HepG2 (cell line): ENCODE measurements at regions not wholly inside any gene's neighbourhood (a gene's known extent, or its start where the extent isn't known, plus 50 kb on each side); places are given as distances from the start of the nearest gene placed in this dataset.

ENCODE experiments used
- BRD4 ChIP-seq: sonication (generic); formaldehyde crosslinking; IDR thresholded peaks from 2 replicates; pipeline ENCODE4 v1.4.0; 2020; ENCODE audit warnings: missing genetic modification reagents
- FOXK1 ChIP-seq: sonication (generic); formaldehyde crosslinking; IDR thresholded peaks from 2 replicates; pipeline ENCODE4 v1.4.0; 2020; ENCODE audit warnings: low read depth, missing genetic modification reagents, borderline replicate concordance
- GATAD1 ChIP-seq: IDR thresholded peaks from 2 replicates; pipeline ENCODE4 v1.6.1; 2016; ENCODE audit warnings: missing genetic modification reagents, missing compliant biosample characterization
- MAFK ChIP-seq, 2 experiments: IDR thresholded peaks in 1 of 2; conservative IDR thresholded peaks in 1 of 2; 2 replicates each; pipeline ENCODE4 v1.6.1; 2011; ENCODE audit warnings: improper control_type of control experiment in 2 of 2, low read length in 2 of 2
- MBD4 ChIP-seq: IDR thresholded peaks from 2 replicates; pipeline ENCODE4 v1.6.1; 2012; ENCODE audit warnings: low read length, inconsistent platforms, borderline replicate concordance
- MIER3 ChIP-seq: IDR thresholded peaks from 2 replicates; pipeline ENCODE4 v1.6.1; 2016; ENCODE audit warnings: missing compliant biosample characterization, borderline replicate concordance
- NFAT5 ChIP-seq: sonication (generic); formaldehyde crosslinking; IDR thresholded peaks from 2 replicates; pipeline ENCODE4 v1.4.0; 2020; ENCODE audit warnings: missing genetic modification reagents
- NFYC ChIP-seq: IDR thresholded peaks from 2 replicates; pipeline ENCODE4 v1.6.1; 2016; ENCODE audit warnings: missing genetic modification reagents, missing compliant biosample characterization
- TMF1 ChIP-seq: sonication (generic); formaldehyde crosslinking; IDR thresholded peaks from 2 replicates; pipeline ENCODE4 v1.8.1; 2022; ENCODE audit warnings: low read depth, missing genetic modification reagents
- ZBTB20 ChIP-seq: sonication (generic); formaldehyde crosslinking; IDR thresholded peaks from 2 replicates; pipeline ENCODE4 v1.8.1; 2023; ENCODE audit warnings: missing genetic modification reagents, low read depth, mild to moderate bottlenecking, borderline replicate concordance
- ZGPAT ChIP-seq: IDR thresholded peaks from 2 replicates; pipeline ENCODE4 v1.6.1; 2016; ENCODE audit warnings: mild to moderate bottlenecking
- ZNF274 ChIP-seq: sonication (generic); formaldehyde crosslinking; IDR thresholded peaks from 2 replicates; pipeline ENCODE4 v1.5.1; 2020; ENCODE audit warnings: mild to moderate bottlenecking, missing genetic modification reagents
- ZNF615 ChIP-seq: sonication (generic); formaldehyde crosslinking; IDR thresholded peaks from 2 replicates; pipeline ENCODE4 v1.5.0; 2020; ENCODE audit warnings: mild to moderate bottlenecking, missing genetic modification reagents, borderline replicate concordance
- ZSCAN30 ChIP-seq: sonication (generic); formaldehyde crosslinking; IDR thresholded peaks from 2 replicates; pipeline ENCODE4 v1.5.0; 2020; ENCODE audit warnings: mild to moderate bottlenecking, missing genetic modification reagents
- TF ChIP-seq, protein P1 (sequence below): sonication (generic); formaldehyde crosslinking; IDR thresholded peaks from 2 replicates; pipeline ENCODE4 v1.4.0; 2020; ENCODE audit warnings: mild to moderate bottlenecking, missing genetic modification reagents
- TF ChIP-seq, protein P2 (sequence below), 2 experiments: sonication (generic) in 1 of 2; formaldehyde crosslinking in 1 of 2; IDR thresholded peaks; 2 replicates each; pipeline versions ENCODE4 v1.4.0 to v1.6.1; 2018 to 2020; ENCODE audit warnings: missing genetic modification reagents in 2 of 2, borderline replicate concordance in 1 of 2, low read depth in 1 of 2, mild to moderate bottlenecking in 1 of 2, missing biosample characterization in 1 of 2

DNA sequence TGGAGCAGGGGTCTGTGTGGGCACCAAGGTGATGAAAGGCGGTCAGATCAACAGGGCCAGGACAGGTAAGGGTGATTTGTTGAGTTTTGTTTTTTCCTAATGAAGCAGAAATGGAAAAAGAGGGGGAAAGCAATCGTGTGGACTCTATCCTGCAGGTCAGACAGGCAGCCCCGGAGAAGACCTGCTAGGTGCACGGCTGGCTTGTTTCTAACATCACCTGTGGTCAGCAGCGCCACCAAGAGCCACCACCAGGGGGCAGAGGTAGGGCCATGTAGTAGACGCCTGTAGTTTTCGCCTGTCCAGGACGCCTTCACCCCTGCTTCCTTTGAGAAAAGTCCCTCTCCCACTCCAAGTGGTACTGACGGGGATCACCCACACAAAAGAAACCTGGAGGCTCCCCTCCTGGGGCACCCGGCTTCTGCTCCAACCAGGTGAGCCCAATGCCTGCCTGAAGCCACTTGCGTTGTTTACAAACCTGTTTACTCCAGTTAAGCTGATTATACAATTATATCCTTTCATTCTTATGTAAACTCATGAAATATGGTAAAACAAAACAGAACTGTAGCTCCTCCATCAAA lies 54.2 kb upstream of the SEC14L1 start (continued):
- TF ChIP-seq ZGPAT (CRISPR knock-in tag) = peak; percentile 53; the same call in 1 of the 2 replicates
- TF ChIP-seq BRD4 (CRISPR knock-in tag) = no peak
- TF ChIP-seq, protein P1, sequence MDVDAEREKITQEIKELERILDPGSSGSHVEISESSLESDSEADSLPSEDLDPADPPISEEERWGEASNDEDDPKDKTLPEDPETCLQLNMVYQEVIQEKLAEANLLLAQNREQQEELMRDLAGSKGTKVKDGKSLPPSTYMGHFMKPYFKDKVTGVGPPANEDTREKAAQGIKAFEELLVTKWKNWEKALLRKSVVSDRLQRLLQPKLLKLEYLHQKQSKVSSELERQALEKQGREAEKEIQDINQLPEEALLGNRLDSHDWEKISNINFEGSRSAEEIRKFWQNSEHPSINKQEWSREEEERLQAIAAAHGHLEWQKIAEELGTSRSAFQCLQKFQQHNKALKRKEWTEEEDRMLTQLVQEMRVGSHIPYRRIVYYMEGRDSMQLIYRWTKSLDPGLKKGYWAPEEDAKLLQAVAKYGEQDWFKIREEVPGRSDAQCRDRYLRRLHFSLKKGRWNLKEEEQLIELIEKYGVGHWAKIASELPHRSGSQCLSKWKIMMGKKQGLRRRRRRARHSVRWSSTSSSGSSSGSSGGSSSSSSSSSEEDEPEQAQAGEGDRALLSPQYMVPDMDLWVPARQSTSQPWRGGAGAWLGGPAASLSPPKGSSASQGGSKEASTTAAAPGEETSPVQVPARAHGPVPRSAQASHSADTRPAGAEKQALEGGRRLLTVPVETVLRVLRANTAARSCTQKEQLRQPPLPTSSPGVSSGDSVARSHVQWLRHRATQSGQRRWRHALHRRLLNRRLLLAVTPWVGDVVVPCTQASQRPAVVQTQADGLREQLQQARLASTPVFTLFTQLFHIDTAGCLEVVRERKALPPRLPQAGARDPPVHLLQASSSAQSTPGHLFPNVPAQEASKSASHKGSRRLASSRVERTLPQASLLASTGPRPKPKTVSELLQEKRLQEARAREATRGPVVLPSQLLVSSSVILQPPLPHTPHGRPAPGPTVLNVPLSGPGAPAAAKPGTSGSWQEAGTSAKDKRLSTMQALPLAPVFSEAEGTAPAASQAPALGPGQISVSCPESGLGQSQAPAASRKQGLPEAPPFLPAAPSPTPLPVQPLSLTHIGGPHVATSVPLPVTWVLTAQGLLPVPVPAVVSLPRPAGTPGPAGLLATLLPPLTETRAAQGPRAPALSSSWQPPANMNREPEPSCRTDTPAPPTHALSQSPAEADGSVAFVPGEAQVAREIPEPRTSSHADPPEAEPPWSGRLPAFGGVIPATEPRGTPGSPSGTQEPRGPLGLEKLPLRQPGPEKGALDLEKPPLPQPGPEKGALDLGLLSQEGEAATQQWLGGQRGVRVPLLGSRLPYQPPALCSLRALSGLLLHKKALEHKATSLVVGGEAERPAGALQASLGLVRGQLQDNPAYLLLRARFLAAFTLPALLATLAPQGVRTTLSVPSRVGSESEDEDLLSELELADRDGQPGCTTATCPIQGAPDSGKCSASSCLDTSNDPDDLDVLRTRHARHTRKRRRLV = no peak
- peak; percentile 34; the same call in 1 of the 2 replicates for TF ChIP-seq NFAT5 (CRISPR knock-in tag)
- TF ChIP-seq FOXK1 (CRISPR knock-in tag) = peak; percentile 79; the same call in 1 of the 2 replicates
- TF ChIP-seq ZNF615 (CRISPR knock-in tag) = no peak
- no peak for TF ChIP-seq TMF1
- no peak for TF ChIP-seq ZSCAN30 (CRISPR knock-in tag)
- TF ChIP-seq, protein P2, sequence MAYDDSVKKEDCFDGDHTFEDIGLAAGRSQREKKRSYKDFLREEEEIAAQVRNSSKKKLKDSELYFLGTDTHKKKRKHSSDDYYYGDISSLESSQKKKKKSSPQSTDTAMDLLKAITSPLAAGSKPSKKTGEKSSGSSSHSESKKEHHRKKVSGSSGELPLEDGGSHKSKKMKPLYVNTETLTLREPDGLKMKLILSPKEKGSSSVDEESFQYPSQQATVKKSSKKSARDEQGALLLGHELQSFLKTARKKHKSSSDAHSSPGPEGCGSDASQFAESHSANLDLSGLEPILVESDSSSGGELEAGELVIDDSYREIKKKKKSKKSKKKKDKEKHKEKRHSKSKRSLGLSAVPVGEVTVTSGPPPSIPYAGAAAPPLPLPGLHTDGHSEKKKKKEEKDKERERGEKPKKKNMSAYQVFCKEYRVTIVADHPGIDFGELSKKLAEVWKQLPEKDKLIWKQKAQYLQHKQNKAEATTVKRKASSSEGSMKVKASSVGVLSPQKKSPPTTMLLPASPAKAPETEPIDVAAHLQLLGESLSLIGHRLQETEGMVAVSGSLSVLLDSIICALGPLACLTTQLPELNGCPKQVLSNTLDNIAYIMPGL (CRISPR knock-in tag; IDR thresholded peaks at IDR 0.05; ENCODE audit: borderline replicate concordance in 1 of 2, low read depth in 1 of 2) = peak; percentile 62 to 84; a peak in 3 of 4 replicates
- no peak for TF ChIP-seq GATAD1 (CRISPR knock-in tag)
- no peak for TF ChIP-seq MIER3 (CRISPR knock-in tag)
- TF ChIP-seq ZBTB20 (CRISPR knock-in tag) = no peak
- TF ChIP-seq MBD4 = no peak
- no peak for TF ChIP-seq MAFK (conservative IDR thresholded peaks at IDR 0.05 in 1 of 2, IDR thresholded peaks at IDR 0.05 in 1 of 2; ENCODE audit: low read length in 2 of 2)
- no peak for TF ChIP-seq NFYC
- TF ChIP-seq ZNF274 = no peak
